HFF-Myc (cell line): ENCODE measurements at regions not wholly inside any gene's neighbourhood (a gene's known extent, or its start where the extent isn't known, plus 50 kb on each side); places are given as distances from the start of the nearest gene placed in this dataset.

Experiments
- DNase-seq: peaks from one replicate; pipeline ENCODE4 v3.0.0-alpha.2; 2011; ENCODE audit warnings: low read depth; ENCODE audit errors: extremely low read depth
- H3K4me3 ChIP-seq: replicated peaks from 2 replicates; pipeline ENCODE4 v1.5.1; 2011; ENCODE audit warnings: low read depth, mild to moderate bottlenecking, control low read depth, low read length
- CTCF ChIP-seq: IDR thresholded peaks from 2 replicates; pipeline ENCODE4 v1.5.1; 2012; ENCODE audit warnings: mild to moderate bottlenecking, low read depth, low read length, control low read depth; ENCODE audit errors: missing control alignments

DNA sequence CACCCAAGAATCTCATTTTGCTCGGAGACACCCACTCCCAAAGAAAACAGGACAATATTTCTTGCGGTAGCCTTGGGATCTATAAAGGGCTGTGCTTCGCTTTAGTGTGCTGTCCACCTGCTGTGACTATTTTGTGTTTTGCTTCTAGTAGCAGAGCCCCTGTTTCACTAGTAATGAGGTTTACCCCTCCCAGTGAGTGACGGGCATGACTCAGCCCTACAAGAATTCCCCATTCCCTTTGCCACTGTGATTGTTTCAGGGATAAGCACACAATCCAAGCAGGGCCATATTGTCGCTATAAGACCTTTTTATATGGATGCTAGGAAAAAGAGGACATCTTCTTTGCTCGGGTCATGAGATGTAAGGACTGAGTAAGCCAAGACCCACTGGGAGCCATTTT lies 62.5 kb upstream of the FOXB1 start:
- DNase-seq, result no peak
- no peak for TF ChIP-seq CTCF

GRCh38 chr15:59940928-59941327 lies 63.2 kb upstream of the FOXB1 start:
- no peak for DNase-seq
- H3K4me3 ChIP-seq, result no peak overlapping the region
- no peak for TF ChIP-seq CTCF

More for the DNA sequence above, 62.5 kb upstream of the FOXB1 start:
- H3K4me3 ChIP-seq, result no peak overlapping the region

DNA sequence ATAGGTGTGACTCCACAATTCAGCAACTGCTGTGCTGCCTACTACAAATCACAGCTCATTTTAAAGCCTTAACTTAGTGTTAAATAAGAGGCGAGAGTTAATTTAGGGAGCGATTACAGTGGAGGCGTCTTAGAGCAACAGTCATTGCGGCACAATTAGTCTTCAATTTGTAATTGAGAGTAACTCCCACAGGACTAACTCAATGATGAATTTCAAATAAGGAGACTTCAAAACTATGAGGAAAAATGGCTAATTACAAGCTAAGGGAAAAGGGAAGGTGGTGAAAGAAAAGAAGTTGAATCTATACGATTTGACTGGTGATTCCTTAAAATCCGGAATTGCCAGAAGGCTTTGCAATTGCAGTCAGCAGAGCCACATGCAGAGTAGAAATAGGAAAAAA lies 63.7 kb upstream of the FOXB1 start:
- H3K4me3 ChIP-seq, result no peak overlapping the region
- DNase-seq, result no peak
- TF ChIP-seq CTCF, result no peak

- no peak overlapping the region for H3K4me3 ChIP-seq
- no peak for TF ChIP-seq CTCF
- no peak for DNase-seq
Measured at GRCh38 chr15:59936741-59937140, 67.4 kb upstream of the FOXB1 start.

GRCh38 chr15:59933607-59934006 lies 70.5 kb upstream of the FOXB1 start:
- TF ChIP-seq CTCF, result no peak
- H3K4me3 ChIP-seq, result no peak overlapping the region
- no peak for DNase-seq

GRCh38 chr15:59931646-59932261 lies 72.4 kb upstream of the FOXB1 start:
- no peak overlapping the region for H3K4me3 ChIP-seq
- no peak for TF ChIP-seq CTCF
- no peak for DNase-seq
